Mucosa of descending colon (tissue), 3 donors: ENCODE measurements at regions not wholly inside any gene's neighbourhood (a gene's known extent, or its start where the extent isn't known, plus 50 kb on each side); places are given as distances from the start of the nearest gene placed in this dataset.

Experiments used
- ATAC-seq: fragments of 200-7000 bp; cut with Tn5 transposase; one replicate; pipeline ENCODE4 v1.9.1; 2020; ENCODE audit warnings: mild to moderate bottlenecking, moderate library complexity
- DNase-seq, 3 donors: peaks; one replicate each; pipeline ENCODE4 v3.0.0-alpha.2; 2020
- H3K36me3 ChIP-seq: fragments of 200-600 bp; one replicate; pipeline ENCODE4 v1.8.0; 2021; ENCODE audit warnings: low read depth, mild to moderate bottlenecking
- H3K4me1 ChIP-seq: fragments of 200-600 bp; one replicate; pipeline ENCODE4 v1.8.0; 2021; ENCODE audit warnings: low read depth, mild to moderate bottlenecking
- H3K4me3 ChIP-seq: fragments of 200-600 bp; one replicate; pipeline ENCODE4 v1.8.0; 2021; ENCODE audit warnings: mild to moderate bottlenecking
- H3K9me3 ChIP-seq: fragments of 200-600 bp; one replicate; pipeline ENCODE4 v1.8.0; 2021; ENCODE audit warnings: mild to moderate bottlenecking
- intact Hi-C, 2 donors: fragments of 100-400 bp; cut with DNase I in 1 of 2; cut with micrococcal nuclease in 1 of 2; formaldehyde crosslinking; loops; one replicate each; pipeline versions ENCODE4 v1.11.0 to v1.11.1; 2022; cut with DNase I, micrococcal nuclease
- TF ChIP-seq, protein P1 (sequence below): fragments of 200-600 bp; IDR thresholded peaks from one replicate; pipeline ENCODE4 v1.8.0; 2022; ENCODE audit warnings: antibody characterized with exemption, mild to moderate bottlenecking
- donor health status: DM: no; HTN: no; CAD: no; lungs with moderate emphysema.
- donor health status: DM: no; HTN: no; CAD: no.
- donor health status: DM: no; HTN: yes; CAD: no.

DNA sequence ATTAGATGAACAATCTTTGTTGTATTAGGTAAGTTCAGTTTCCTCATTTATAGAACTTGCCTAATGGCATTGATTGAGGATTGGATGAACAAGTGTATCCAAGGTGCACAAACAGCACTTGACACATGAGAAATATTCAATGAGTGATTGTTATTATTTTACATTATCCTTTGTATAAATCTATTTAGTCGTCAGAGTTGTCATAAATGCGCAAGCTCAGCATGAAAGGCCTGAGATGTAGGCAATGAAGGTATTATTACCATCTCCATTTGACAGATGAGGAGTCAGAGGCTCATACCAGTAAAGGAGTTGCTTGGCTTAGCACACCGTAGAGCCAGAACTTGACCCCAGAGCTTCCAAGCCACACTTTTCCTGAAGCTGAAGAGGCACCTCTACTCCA is 291.4 kb downstream of the C1D start:
- Histone ChIP-seq H3K4me1 (no peaks in the 10 kb centered on the region), H3K4me3 (no peak overlapping the region), H3K36me3 (no peaks in the 10 kb centered on the region), H3K9me3 (no peaks in the 10 kb centered on the region)
- intact Hi-C loops: no loop called here
- ATAC-seq (no peak), DNase-seq (no peak)
- TF ChIP-seq, protein P1, sequence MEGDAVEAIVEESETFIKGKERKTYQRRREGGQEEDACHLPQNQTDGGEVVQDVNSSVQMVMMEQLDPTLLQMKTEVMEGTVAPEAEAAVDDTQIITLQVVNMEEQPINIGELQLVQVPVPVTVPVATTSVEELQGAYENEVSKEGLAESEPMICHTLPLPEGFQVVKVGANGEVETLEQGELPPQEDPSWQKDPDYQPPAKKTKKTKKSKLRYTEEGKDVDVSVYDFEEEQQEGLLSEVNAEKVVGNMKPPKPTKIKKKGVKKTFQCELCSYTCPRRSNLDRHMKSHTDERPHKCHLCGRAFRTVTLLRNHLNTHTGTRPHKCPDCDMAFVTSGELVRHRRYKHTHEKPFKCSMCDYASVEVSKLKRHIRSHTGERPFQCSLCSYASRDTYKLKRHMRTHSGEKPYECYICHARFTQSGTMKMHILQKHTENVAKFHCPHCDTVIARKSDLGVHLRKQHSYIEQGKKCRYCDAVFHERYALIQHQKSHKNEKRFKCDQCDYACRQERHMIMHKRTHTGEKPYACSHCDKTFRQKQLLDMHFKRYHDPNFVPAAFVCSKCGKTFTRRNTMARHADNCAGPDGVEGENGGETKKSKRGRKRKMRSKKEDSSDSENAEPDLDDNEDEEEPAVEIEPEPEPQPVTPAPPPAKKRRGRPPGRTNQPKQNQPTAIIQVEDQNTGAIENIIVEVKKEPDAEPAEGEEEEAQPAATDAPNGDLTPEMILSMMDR: no peak

DNA sequence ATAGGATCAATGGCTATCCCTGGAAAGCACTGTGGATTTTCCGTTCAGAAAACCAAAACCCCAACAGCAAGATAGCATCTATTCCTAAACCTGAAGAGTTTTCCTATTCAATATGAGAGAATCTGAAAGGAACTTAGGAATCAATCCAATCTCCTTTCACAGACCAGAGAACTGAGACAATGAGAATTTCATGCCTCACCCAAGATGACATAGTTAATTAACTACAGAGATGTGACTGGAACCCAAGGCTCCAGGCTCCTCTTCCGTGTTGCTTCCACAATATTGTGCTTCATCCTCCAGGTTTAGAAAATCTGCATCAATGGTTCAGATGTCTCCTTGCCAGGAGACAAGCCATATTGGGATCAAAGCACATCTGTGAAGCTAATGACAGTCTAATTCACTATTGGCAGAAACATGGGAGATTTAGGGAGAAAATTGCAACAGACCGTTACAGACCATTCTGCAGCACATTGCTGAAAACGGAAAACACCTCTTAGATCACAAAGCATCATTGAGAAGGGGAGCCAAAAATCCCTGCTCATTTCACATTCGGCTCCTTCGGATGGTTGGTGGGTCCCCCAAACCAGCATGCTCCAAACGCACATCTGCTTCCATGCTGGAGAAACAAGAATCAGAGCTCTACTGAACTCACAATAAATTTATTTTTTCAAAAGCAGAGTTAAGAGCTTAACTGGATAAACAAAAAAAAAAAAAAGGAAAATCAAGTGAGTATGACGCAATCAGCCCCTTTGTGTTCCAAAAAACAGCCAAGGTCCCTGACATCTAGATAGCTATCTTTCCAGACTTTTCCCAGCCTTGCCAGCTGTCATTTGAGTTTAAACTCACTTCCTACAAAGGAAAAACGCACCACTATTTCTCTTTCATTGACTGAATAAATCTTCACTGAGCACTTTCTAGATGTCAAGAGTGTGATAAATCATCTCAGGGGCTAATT is 290.3 kb downstream of the C1D start:
- TF ChIP-seq, protein P1: no peak
- DNase-seq: peak in 1 of 3 donors; percentile 5
- ATAC-seq: no peak
- no peak overlapping the region for H3K4me3 ChIP-seq
- H3K36me3 ChIP-seq: no peaks in the 10 kb centered on the region
- intact Hi-C loops: no loop called here
- no peaks in the 10 kb centered on the region for H3K9me3 ChIP-seq
- no peaks in the 10 kb centered on the region for H3K4me1 ChIP-seq

DNA sequence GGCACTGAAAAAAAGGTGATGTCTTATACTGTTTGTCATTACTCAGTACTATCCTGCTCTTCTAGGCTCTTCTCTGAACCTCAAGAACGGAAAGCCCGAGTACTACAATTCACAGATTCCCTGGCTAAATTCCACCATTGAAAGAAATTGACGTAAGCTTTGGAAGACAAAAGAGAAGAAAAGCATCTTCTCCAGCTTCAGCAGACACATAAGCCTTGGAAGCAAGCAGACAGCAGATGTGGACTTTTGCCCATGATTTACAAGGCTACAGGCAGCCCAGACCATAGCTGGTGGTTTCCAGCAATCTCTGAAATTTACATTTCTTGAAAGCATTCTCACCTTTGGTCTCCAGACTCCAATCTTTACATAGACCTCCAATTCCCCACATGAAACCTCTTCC is 289.0 kb downstream of the C1D start:
- Histone ChIP-seq H3K9me3 (no peaks in the 10 kb centered on the region), H3K4me1 (no peaks in the 10 kb centered on the region), H3K4me3 (no peak overlapping the region), H3K36me3 (no peaks in the 10 kb centered on the region)
- TF ChIP-seq, protein P1: no peak
- intact Hi-C loops: no loop called here
- DNase-seq: no peak
- no peak for ATAC-seq

DNA sequence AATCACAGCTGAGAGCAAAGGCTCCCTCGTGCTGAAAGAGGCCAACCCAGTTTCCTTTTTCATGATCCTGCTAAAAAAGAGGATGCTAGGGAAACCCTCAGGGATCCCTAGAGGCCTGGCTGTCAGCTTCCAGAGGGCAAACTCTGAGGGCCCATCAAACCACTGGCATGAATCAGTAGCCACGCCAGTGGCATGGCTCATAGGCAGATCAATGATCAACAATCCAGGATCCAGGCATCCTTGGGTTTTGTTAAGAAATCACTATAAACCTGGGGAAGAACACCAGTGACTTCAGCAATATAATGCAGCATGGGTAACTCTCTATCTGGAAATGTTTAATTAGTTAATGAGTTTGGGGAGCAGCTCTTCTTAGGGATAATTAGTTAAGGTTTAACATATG is 286.5 kb downstream of the C1D start:
- no peak for ATAC-seq
- intact Hi-C loops: no loop called here
- Histone ChIP-seq H3K36me3 (no peaks in the 10 kb centered on the region), H3K9me3 (no peaks in the 10 kb centered on the region), H3K4me3 (no peak overlapping the region), H3K4me1 (no peaks in the 10 kb centered on the region)
- TF ChIP-seq, protein P1: no peak
- no peak for DNase-seq

DNA sequence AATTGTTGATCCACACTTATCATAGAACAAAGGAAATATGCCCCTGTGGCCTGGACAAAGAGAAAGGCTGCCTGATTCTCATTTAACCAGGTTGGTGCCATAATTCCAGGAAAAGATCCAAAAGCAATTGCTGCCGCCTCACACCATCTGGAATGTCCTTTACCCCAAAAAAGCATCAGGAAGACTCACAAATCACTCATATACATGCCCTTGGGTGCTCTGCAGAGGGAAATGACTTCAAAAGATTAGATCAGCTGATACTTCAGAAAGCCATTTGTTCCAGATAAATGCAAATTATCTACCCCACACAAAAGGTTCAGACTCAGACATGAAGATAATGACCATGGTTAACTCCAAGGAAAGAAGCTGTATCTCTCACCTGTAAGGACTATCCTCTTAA is 285.8 kb downstream of the C1D start:
- H3K4me1 ChIP-seq: no peaks in the 10 kb centered on the region
- ATAC-seq: no peak
- no peak for DNase-seq
- no peak overlapping the region for H3K4me3 ChIP-seq
- TF ChIP-seq, protein P1: no peak
- H3K36me3 ChIP-seq: no peaks in the 10 kb centered on the region
- no peaks in the 10 kb centered on the region for H3K9me3 ChIP-seq
- intact Hi-C loops: no loop called here
